PC-9 (cell line): ENCODE measurements at regions not wholly inside any gene's neighbourhood (a gene's known extent, or its start where the extent isn't known, plus 50 kb on each side); places are given as distances from the start of the nearest gene placed in this dataset.

ENCODE experiments used
- BruUV-seq: library from RNA; stranded (reverse); fragments of 400-500 nt; replicated peaks from 2 replicates; lab custom pipeline; 2021; lab: Mats Ljungman, UMichigan
- CTCF ChIA-PET: fragments of 300-600 bp; sonication (Branson Sonifier 250); formaldehyde crosslinking; loops from one replicate; lab custom pipeline; 2022; ENCODE audit warnings: antibody characterized with exemption; lab: Charles Lee
- POLR2A ChIA-PET: fragments of 300-600 bp; sonication (Branson Sonifier 250); formaldehyde crosslinking; loops from one replicate; lab custom pipeline; 2022; ENCODE audit warnings: antibody characterized with exemption; ENCODE audit not compliant: unreplicated experiment; lab: Charles Lee
- DNase-seq, 2 experiments: peaks; one replicate each; pipeline versions ENCODE4 v3.0.0 to v3.0.0-alpha.2; 2015 to 2022; ENCODE audit warnings: mixed read lengths in 1 of 2
- H2AFZ ChIP-seq: fragments of 200-600 bp; sonication (generic); 2 replicates; pipeline ENCODE4 v1.8.1; 2017; ENCODE audit warnings: antibody characterized with exemption
- H3F3A ChIP-seq: fragments of 200-600 bp; sonication (generic); 2 replicates; pipeline ENCODE4 v1.8.1; 2017; ENCODE audit warnings: antibody characterized with exemption, mild to moderate bottlenecking, low read depth; ENCODE audit not compliant: insufficient read depth
- H3K27ac ChIP-seq: fragments of 200-600 bp; sonication (generic); 2 replicates; pipeline ENCODE4 v1.6.1; 2016; ENCODE audit warnings: mixed run types
- H3K27me3 ChIP-seq: fragments of 200-600 bp; sonication (generic); 2 replicates; pipeline ENCODE4 v1.6.1; 2016; ENCODE audit warnings: low read depth, mixed run types; ENCODE audit not compliant: insufficient read depth
- H3K36me3 ChIP-seq: fragments of 200-600 bp; sonication (generic); 2 replicates; pipeline ENCODE4 v1.6.1; 2016; ENCODE audit warnings: low read depth, mixed run types
- H3K4me1 ChIP-seq: fragments of 200-600 bp; sonication (generic); replicated peaks from 2 replicates; pipeline ENCODE4 v1.6.1; 2016; ENCODE audit warnings: mixed run types; ENCODE audit not compliant: insufficient read depth
- H3K4me2 ChIP-seq: fragments of 200-600 bp; sonication (generic); 2 replicates; pipeline ENCODE4 v1.6.1; 2017; ENCODE audit warnings: mixed run types
- H3K4me3 ChIP-seq: fragments of 200-600 bp; sonication (generic); 2 replicates; pipeline ENCODE4 v1.6.1; 2016; ENCODE audit warnings: mixed run types
- H3K79me2 ChIP-seq: fragments of 200-600 bp; sonication (generic); 2 replicates; pipeline ENCODE4 v1.6.1; 2017; ENCODE audit warnings: low read depth, mixed run types
- H3K9me2 ChIP-seq: fragments of 200-600 bp; sonication (generic); 2 replicates; pipeline ENCODE4 v1.8.1; 2017; ENCODE audit warnings: mild to moderate bottlenecking; ENCODE audit not compliant: insufficient read depth
- H3K9me3 ChIP-seq: fragments of 200-600 bp; sonication (generic); 2 replicates; pipeline ENCODE4 v1.8.1; 2016; ENCODE audit warnings: low read depth; ENCODE audit not compliant: insufficient read depth
- H4K20me1 ChIP-seq: fragments of 200-600 bp; sonication (generic); 2 replicates; pipeline ENCODE4 v1.8.1; 2017; ENCODE audit not compliant: insufficient read depth
- CTCF ChIP-seq: fragments of 200-600 bp; sonication (generic); conservative IDR thresholded peaks from 2 replicates; pipeline ENCODE4 v1.6.1; 2017; ENCODE audit warnings: mixed run types, antibody characterized with exemption, mild to moderate bottlenecking, moderate library complexity
- EZH2 ChIP-seq: fragments of 200-600 bp; sonication (generic); IDR thresholded peaks from 2 replicates; pipeline ENCODE4 v1.8.0; 2017; ENCODE audit warnings: antibody characterized with exemption, low read depth
- intact Hi-C: fragments of 100-400 bp; cut with micrococcal nuclease; formaldehyde crosslinking; loops from one replicate; pipeline ENCODE4 v1.10.0; 2022; ENCODE audit not compliant: unreplicated experiment

DNA sequence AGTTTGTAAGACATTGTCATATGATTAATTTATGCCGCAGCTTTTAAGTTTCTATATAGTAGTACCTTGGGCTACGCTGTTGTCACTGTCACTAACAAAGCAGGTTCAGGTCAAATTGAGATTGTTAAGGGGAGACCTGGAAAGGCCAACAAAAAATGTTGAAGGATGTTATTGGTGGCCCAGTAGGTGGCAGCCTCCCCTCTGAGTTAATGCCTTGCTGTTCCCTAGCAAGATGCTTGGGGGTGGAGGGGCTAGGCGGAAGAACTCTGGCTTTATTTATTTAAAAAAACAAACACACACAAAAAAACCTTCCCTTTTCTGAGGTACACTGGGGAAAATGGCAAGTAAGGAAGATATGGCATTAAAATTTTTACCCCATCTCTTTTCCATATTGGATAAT, 128.3 kb upstream of the ATP5MC3 start:
- ChIA-PET CTCF (no interaction called here), POLR2A (no interaction called here)
- intact Hi-C loops, result no loop called here
- Histone ChIP-seq H4K20me1 (no peaks in the 10 kb centered on the region), H3K9me3 (no peaks in the 10 kb centered on the region), H3K4me2 (no peak overlapping the region), H2AFZ (no peak overlapping the region), H3K79me2 (no peaks in the 10 kb centered on the region), H3K4me1 (no peaks in the 10 kb centered on the region), H3K27me3 (peaks cover 75% of the 10 kb centered on the region), H3K27ac (no peak overlapping the region), H3K9me2 (0 out of 2 replicates have a peak, but pooled peaks cover 4% of the 10 kb centered on the region), H3F3A (no peaks in the 10 kb centered on the region), H3K36me3 (no peaks in the 10 kb centered on the region), H3K4me3 (no peak overlapping the region)
- no peak for DNase-seq
- no peak for TF ChIP-seq EZH2
- TF ChIP-seq CTCF, result peak; percentile 68
- no TSS peak for BruUV-seq

DNA sequence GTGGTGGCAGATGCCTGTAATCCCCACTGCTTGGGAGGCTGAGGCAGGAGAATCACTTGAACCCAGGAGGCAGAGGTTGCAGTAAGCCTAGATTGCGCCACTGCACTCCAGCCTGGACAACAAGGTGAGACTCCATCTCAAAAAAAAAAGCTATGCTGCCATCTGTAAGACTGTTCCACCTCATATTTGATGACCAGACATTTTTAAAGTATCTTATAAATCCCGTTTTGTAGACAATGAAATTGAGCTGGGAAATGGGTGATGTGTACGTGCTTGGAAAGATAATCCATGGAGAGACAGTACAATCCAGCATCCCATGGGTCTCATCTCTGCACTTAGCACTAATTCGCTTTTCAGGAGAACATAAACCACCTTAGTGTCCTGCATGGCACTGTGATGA, 126.5 kb upstream of the ATP5MC3 start:
- Histone ChIP-seq H3K79me2 (no peaks in the 10 kb centered on the region), H3K4me3 (no peak overlapping the region), H3K9me3 (no peaks in the 10 kb centered on the region), H3K4me2 (no peak overlapping the region), H2AFZ (no peak overlapping the region), H3K9me2 (0 out of 2 replicates have a peak, but pooled peaks cover 4% of the 10 kb centered on the region), H3F3A (no peaks in the 10 kb centered on the region), H4K20me1 (no peaks in the 10 kb centered on the region), H3K27me3 (peaks cover 82% of the 10 kb centered on the region), H3K4me1 (no peaks in the 10 kb centered on the region), H3K36me3 (no peaks in the 10 kb centered on the region), H3K27ac (no peak overlapping the region)
- POLR2A ChIA-PET, result no interaction called here
- BruUV-seq, result no TSS peak
- no peak for DNase-seq
- CTCF ChIA-PET, result interaction anchor here (0.6 kb wide), 1 partner anchor 57 kb away, joined by 3 read pairs; no protein-coding TSS in a partner anchor
- intact Hi-C loops, result no loop called here
- TF ChIP-seq EZH2 (no peak), CTCF (no peak)

GRCh38 chr2:175304541-175304940, 123.0 kb upstream of the ATP5MC3 start:
- no peaks in the 10 kb centered on the region for H3K9me3 ChIP-seq
- TF ChIP-seq CTCF (no peak), EZH2 (no peak)
- H4K20me1 ChIP-seq, result no peaks in the 10 kb centered on the region
- H3K9me2 ChIP-seq, result 0 out of 2 replicates have a peak, but pooled peaks cover 4% of the 10 kb centered on the region
- H3K27ac ChIP-seq, result no peak overlapping the region
- ChIA-PET CTCF (no interaction called here), POLR2A (no interaction called here)
- BruUV-seq, result no TSS peak
- peaks cover 79% of the 10 kb centered on the region for H3K27me3 ChIP-seq
- DNase-seq, result no peak
- no peak overlapping the region for H3K4me3 ChIP-seq
- H2AFZ ChIP-seq, result no peak overlapping the region
- intact Hi-C loops, result no loop called here
- H3F3A ChIP-seq, result no peaks in the 10 kb centered on the region
- no peaks in the 10 kb centered on the region for H3K4me1 ChIP-seq
- no peaks in the 10 kb centered on the region for H3K36me3 ChIP-seq
- H3K4me2 ChIP-seq, result no peak overlapping the region
- H3K79me2 ChIP-seq, result no peaks in the 10 kb centered on the region
